ENCODE measurements at regions not wholly inside any gene's neighbourhood (a gene's known extent, or its start where the extent isn't known, plus 50 kb on each side); places are given as distances from the start of the nearest gene placed in this dataset.

DNA sequence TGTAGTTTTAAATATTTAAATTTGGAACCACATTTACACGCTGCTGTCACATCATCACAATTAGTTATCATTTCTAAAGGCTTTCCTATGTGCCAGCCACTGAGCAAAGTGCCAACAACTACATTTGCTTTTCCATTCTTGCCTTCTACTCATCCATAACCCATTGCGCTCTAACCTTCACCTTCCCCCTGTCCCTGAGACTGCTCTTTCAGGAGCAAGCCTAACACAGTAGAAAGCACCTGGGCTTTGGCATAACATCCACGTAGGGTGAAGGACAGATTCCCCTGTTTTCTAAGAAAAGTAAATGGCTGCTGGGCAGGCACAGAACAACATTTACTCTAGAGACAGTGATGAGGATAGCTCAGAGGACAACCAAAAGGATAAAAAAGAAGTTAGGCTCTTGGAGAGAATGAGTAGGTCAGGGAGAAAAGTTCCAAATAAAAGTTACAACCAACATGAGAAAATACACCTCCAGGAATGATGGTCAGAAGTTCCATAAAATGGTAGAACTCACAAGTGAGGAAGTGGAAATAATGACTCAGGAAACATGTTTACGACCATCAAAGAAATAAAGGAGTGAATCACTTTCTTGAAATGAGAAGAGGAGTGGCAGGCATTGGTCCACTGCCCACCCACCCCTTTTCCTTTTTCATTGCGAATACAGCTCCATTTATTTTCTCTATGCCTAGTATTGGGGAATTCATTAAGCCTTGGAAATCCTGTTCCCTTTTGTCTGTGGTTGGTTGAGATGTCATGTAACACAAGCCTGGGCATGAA lies 77.2 kb downstream of the PFDN4 start:
- TF ChIP-seq CTCF (IDR thresholded peaks at IDR 0.05; ENCODE audit: low read depth, low read length, missing control alignments) = no peak
- no peak for DNase-seq (ENCODE audit: low read depth)
- H3K4me3 ChIP-seq (ENCODE audit: low read depth, low read length) = no peak overlapping the region
- in situ Hi-C loops (cut with HindIII; ENCODE audit: low sequenced_read_pairs) = no loop called here

- DNase-seq (ENCODE audit: low read depth) = no peak
- in situ Hi-C loops (cut with HindIII; ENCODE audit: low sequenced_read_pairs) = no loop called here
- no peak for TF ChIP-seq CTCF (IDR thresholded peaks at IDR 0.05; ENCODE audit: low read depth, low read length, missing control alignments)
- H3K4me3 ChIP-seq (ENCODE audit: low read depth, low read length) = no peak overlapping the region
Observed at GRCh38 chr20:54290636-54291035, 82.7 kb downstream of the PFDN4 start.

DNA sequence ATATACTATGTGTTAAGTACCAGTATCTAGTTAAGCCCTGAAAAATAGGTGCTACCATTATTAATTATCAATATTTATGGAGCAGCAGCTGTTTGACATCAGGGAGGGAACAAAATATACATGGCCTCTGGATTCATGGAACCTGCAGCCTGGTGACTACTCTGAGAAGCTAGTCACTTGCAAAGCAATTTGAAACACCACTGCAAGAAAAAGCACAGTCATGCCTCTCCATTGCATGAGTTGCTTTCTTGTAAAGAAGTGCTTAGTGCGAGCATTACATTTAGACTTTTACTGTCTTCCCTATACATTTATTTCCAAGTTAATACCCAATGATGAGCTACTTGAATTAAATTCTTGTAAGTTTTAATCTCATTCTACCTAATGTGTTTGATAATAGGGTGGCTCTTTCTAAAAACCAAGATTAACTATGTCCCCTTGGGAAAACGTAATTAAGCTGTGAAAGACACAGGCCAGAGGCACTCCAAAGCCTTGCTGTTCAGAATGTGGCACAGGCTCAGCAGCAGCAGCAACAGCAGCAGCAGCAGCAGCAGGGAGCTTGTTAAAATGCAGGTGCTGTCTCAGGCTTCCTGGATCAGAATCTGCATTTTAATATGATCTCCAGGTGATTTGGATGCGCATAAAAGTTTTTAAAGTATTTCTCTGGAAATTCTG lies 83.6 kb downstream of the PFDN4 start:
- no peak overlapping the region for H3K4me3 ChIP-seq (ENCODE audit: low read depth, low read length)
- no peak for DNase-seq (ENCODE audit: low read depth)
- in situ Hi-C loops (cut with HindIII; ENCODE audit: low sequenced_read_pairs) = no loop called here
- TF ChIP-seq CTCF (IDR thresholded peaks at IDR 0.05; ENCODE audit: low read depth, low read length, missing control alignments) = no peak

GRCh38 chr20:54292185-54292584 lies 84.3 kb downstream of the PFDN4 start:
- TF ChIP-seq CTCF (IDR thresholded peaks at IDR 0.05; ENCODE audit: low read depth, low read length, missing control alignments) = no peak
- in situ Hi-C loops (cut with HindIII; ENCODE audit: low sequenced_read_pairs) = no loop called here
- no peak overlapping the region for H3K4me3 ChIP-seq (ENCODE audit: low read depth, low read length)
- DNase-seq (ENCODE audit: low read depth) = peak; percentile 13

GRCh38 chr20:54293526-54293925 lies 85.6 kb downstream of the PFDN4 start:
- in situ Hi-C loops (cut with HindIII; ENCODE audit: low sequenced_read_pairs) = no loop called here
- H3K4me3 ChIP-seq (ENCODE audit: low read depth, low read length) = no peak overlapping the region
- DNase-seq (ENCODE audit: low read depth) = peak; percentile 31
- TF ChIP-seq CTCF (IDR thresholded peaks at IDR 0.05; ENCODE audit: low read depth, low read length, missing control alignments) = no peak

DNA sequence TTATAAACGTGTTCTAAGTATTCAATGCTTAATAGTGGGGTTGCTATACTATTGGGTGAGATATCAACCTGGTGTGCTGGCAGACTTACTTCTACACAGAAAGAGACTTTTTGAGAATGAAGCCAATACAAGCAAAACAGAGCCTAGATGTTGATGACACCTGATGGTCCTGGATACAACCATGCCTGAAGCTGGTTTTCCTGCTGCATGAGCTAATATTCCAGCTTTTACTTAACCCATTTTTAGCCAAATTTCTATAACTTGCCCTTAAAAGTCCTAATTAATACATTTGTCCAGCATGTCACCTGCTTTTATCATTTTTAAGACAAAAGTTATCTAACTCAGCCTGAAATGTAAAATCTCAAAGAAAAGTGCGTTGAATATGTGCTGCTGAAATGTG lies 86.2 kb downstream of the PFDN4 start:
- no peak overlapping the region for H3K4me3 ChIP-seq (ENCODE audit: low read depth, low read length)
- in situ Hi-C loops (cut with HindIII; ENCODE audit: low sequenced_read_pairs) = no loop called here
- no peak for TF ChIP-seq CTCF (IDR thresholded peaks at IDR 0.05; ENCODE audit: low read depth, low read length, missing control alignments)
- no peak for DNase-seq (ENCODE audit: low read depth)
